HK-2 (cell line): ENCODE measurements at regions not wholly inside any gene's neighbourhood (a gene's known extent, or its start where the extent isn't known, plus 50 kb on each side); places are given as distances from the start of the nearest gene placed in this dataset.

Experiments used
- DNase-seq: peaks from one replicate; pipeline ENCODE4 v3.0.0-alpha.2; 2018; ENCODE audit not compliant: unreplicated experiment

- no peak for DNase-seq
These were observed 434.6 kb downstream of the ADAMTS20 start for GRCh38 chr12:43117226-43117930.

GRCh38 chr12:43115441-43116160 is 436.4 kb downstream of the ADAMTS20 start:
- DNase-seq: no peak

GRCh38 chr12:43114316-43114715 is 437.7 kb downstream of the ADAMTS20 start:
- DNase-seq: no peak

GRCh38 chr12:43113616-43114015 is 438.4 kb downstream of the ADAMTS20 start:
- DNase-seq: no peak

- DNase-seq: no peak
These were observed 438.9 kb downstream of the ADAMTS20 start for GRCh38 chr12:43113135-43113534.

GRCh38 chr12:43112101-43112920 is 439.7 kb downstream of the ADAMTS20 start:
- no peak for DNase-seq

GRCh38 chr12:43111608-43112007 is 440.4 kb downstream of the ADAMTS20 start:
- no peak for DNase-seq

GRCh38 chr12:43109631-43110345 is 442.2 kb downstream of the ADAMTS20 start:
- DNase-seq: no peak

GRCh38 chr12:43108656-43109055 is 443.3 kb downstream of the ADAMTS20 start:
- DNase-seq: no peak

GRCh38 chr12:43107026-43107775 is 444.8 kb downstream of the ADAMTS20 start:
- no peak for DNase-seq

- no peak for DNase-seq
These were observed 445.6 kb downstream of the ADAMTS20 start for GRCh38 chr12:43106355-43106754.

- no peak for DNase-seq
These were observed 446.5 kb downstream of the ADAMTS20 start for GRCh38 chr12:43105426-43105981.

- DNase-seq: no peak
These were observed 447.5 kb downstream of the ADAMTS20 start for GRCh38 chr12:43104494-43104893.

GRCh38 chr12:43103866-43104265 is 448.1 kb downstream of the ADAMTS20 start:
- DNase-seq: no peak

GRCh38 chr12:43102546-43103264 is 449.3 kb downstream of the ADAMTS20 start:
- DNase-seq: no peak

GRCh38 chr12:43100231-43100630 is 451.8 kb downstream of the ADAMTS20 start:
- DNase-seq: no peak

- no peak for DNase-seq
These were observed 452.3 kb downstream of the ADAMTS20 start for GRCh38 chr12:43099691-43100163.

GRCh38 chr12:43098766-43099550 is 453.0 kb downstream of the ADAMTS20 start:
- no peak for DNase-seq

- no peak for DNase-seq
These were observed 453.9 kb downstream of the ADAMTS20 start for GRCh38 chr12:43098071-43098470.
